ENCODE measurements at regions not wholly inside any gene's neighbourhood (a gene's known extent, or its start where the extent isn't known, plus 50 kb on each side); places are given as distances from the start of the nearest gene placed in this dataset.

DNA sequence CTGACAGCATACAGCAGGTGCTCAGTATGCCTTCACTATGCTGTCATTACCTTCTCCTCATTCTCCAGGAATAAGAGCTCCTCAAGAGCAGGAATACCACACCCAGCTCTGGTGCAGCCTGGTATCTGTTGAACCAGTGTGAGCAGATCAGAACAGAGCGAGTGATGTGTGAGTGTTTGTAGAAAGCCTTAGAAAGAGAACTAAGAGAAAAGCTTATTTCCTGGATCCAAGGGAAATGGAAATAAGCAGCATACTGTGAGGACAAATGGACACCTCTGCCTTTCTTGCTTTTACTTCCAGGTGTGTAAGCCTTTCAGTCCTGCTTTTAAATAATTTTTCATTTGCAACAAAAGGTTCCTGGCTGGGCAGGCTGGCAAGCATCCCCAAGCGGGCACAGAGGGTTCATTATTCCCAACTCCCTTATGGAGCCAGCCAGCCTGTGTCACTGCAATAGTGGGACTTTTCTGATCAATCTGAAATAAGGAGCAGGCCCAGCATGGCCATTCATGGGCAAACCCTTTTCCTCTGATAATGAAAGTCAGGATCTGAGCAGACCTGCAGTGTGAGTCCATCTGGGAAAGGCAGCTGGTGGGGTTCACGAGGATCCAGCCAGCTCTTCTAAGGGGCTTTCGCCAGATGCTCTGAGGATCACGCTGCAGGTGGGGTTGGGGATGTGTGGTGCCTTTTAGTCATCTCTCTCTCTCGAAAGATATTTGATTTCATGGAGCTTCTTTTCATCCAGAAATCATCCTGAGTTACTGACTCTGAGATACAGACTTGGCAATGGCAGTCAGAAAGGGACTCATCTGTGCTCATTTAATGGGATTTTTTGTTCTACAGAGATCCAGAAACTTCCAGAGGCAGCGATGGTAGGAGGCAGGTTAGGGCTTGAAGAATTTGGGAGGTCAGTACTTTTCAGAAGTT is 594.9 kb upstream of the CFAP20DC start:
- TF ChIP-seq, protein P1, sequence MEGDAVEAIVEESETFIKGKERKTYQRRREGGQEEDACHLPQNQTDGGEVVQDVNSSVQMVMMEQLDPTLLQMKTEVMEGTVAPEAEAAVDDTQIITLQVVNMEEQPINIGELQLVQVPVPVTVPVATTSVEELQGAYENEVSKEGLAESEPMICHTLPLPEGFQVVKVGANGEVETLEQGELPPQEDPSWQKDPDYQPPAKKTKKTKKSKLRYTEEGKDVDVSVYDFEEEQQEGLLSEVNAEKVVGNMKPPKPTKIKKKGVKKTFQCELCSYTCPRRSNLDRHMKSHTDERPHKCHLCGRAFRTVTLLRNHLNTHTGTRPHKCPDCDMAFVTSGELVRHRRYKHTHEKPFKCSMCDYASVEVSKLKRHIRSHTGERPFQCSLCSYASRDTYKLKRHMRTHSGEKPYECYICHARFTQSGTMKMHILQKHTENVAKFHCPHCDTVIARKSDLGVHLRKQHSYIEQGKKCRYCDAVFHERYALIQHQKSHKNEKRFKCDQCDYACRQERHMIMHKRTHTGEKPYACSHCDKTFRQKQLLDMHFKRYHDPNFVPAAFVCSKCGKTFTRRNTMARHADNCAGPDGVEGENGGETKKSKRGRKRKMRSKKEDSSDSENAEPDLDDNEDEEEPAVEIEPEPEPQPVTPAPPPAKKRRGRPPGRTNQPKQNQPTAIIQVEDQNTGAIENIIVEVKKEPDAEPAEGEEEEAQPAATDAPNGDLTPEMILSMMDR (IDR thresholded peaks at IDR 0.05 in 4 of 5, conservative IDR thresholded peaks at IDR 0.05 in 1 of 5) = no peak
- TF ChIP-seq POLR2A (IDR thresholded peaks at IDR 0.05) = no peak

Measured in gastrocnemius medialis (tissue), 4 donors.